ENCODE measurements at regions not wholly inside any gene's neighbourhood (a gene's known extent, or its start where the extent isn't known, plus 50 kb on each side); places are given as distances from the start of the nearest gene placed in this dataset.

GRCh38 chr6:79776076-79776475 is 144.9 kb downstream of the SH3BGRL2 start (continued):
- TF ChIP-seq CHD7 (IDR thresholded peaks at IDR 0.05; ENCODE audit: insufficient replicate concordance, low read length) (no peak), RXRA (IDR thresholded peaks at IDR 0.05; ENCODE audit: insufficient read depth, low read depth, low read length) (no peak), MAX (IDR thresholded peaks at IDR 0.05) (no peak), SIX5 (IDR thresholded peaks at IDR 0.05; ENCODE audit: low read depth, low read length) (no peak), BCL11A (IDR thresholded peaks at IDR 0.05; ENCODE audit: low read depth in 2 of 2, low read length in 2 of 2) (no peak), RBBP5 (IDR thresholded peaks at IDR 0.05; ENCODE audit: borderline replicate concordance, low read depth, low read length) (no peak)

Measured in H1 (cell line).